Keratinocyte (primary cell): ENCODE measurements at regions not wholly inside any gene's neighbourhood (a gene's known extent, or its start where the extent isn't known, plus 50 kb on each side); places are given as distances from the start of the nearest gene placed in this dataset.

Experiments
- DNase-seq: peaks from one replicate; pipeline ENCODE4 v3.0.0-alpha.2; 2011; ENCODE audit warnings: low read depth, missing footprints, low spot score
- FAIRE-seq: peaks from 2 replicates; lab custom pipeline; 2011; peaks lifted over from hg19 to GRCh38; lab: Jason Lieb, UNC
- H2AFZ ChIP-seq: 2 replicates; pipeline ENCODE4 v1.6.0; 2012; ENCODE audit warnings: low read length, control low read depth, inconsistent platforms; ENCODE audit not compliant: control insufficient read depth
- H3K27ac ChIP-seq: 2 replicates; pipeline ENCODE4 v1.5.1; 2011; ENCODE audit warnings: low read length; ENCODE audit not compliant: control insufficient read depth, insufficient read depth
- H3K27me3 ChIP-seq: 3 replicates; pipeline ENCODE4 v1.6.0; 2011; ENCODE audit warnings: low read length; ENCODE audit not compliant: control insufficient read depth, insufficient read depth; ENCODE audit errors: extremely low read depth
- H3K36me3 ChIP-seq, 2 experiments: 2 replicates in 1 of 2; 3 replicates in 1 of 2; pipeline ENCODE4 v1.5.1; 2011; ENCODE audit warnings: low read length in 2 of 2, mild to moderate bottlenecking in 1 of 2; ENCODE audit not compliant: control insufficient read depth in 2 of 2, insufficient read depth in 2 of 2; ENCODE audit errors: extremely low read depth in 1 of 2
- H3K4me1 ChIP-seq: 3 replicates; pipeline ENCODE4 v1.5.1; 2011; ENCODE audit warnings: low read length; ENCODE audit not compliant: control insufficient read depth, insufficient read depth; ENCODE audit errors: extremely low read depth
- H3K4me2 ChIP-seq: 3 replicates; pipeline ENCODE4 v1.6.0; 2011; ENCODE audit warnings: low read depth, low read length; ENCODE audit not compliant: control insufficient read depth, insufficient read depth; ENCODE audit errors: extremely low read depth
- H3K4me3 ChIP-seq, 3 experiments: fragments of 200-600 bp in 1 of 3; sonication (generic) in 1 of 3; 2 replicates in 2 of 3; 3 replicates in 1 of 3; pipeline ENCODE4 v1.5.1; 2011 to 2016; ENCODE audit warnings: low read length in 3 of 3, mild to moderate bottlenecking in 3 of 3, control low read depth in 2 of 3, inconsistent platforms in 1 of 3, low read depth in 1 of 3, mixed read lengths in 1 of 3, mixed run types in 1 of 3, moderate library complexity in 1 of 3; ENCODE audit not compliant: control insufficient read depth in 2 of 3, insufficient read depth in 2 of 3; ENCODE audit errors: extremely low read depth in 1 of 3
- H3K79me2 ChIP-seq: 2 replicates; pipeline ENCODE4 v1.6.0; 2012; ENCODE audit warnings: low read length; ENCODE audit not compliant: control insufficient read depth, insufficient read depth
- H3K9ac ChIP-seq: 3 replicates; pipeline ENCODE4 v1.6.0; 2011; ENCODE audit warnings: low read length; ENCODE audit not compliant: control insufficient read depth, insufficient read depth; ENCODE audit errors: extremely low read depth
- H3K9me1 ChIP-seq: 3 replicates; pipeline ENCODE4 v1.6.0; 2011; ENCODE audit warnings: low read length; ENCODE audit not compliant: control insufficient read depth, insufficient read depth; ENCODE audit errors: extremely low read depth
- H3K9me3 ChIP-seq: 2 replicates; pipeline ENCODE4 v1.5.1; 2012; ENCODE audit warnings: low read depth, low read length; ENCODE audit not compliant: control insufficient read depth
- H4K20me1 ChIP-seq: 3 replicates; pipeline ENCODE4 v1.6.0; 2011; ENCODE audit warnings: low read length; ENCODE audit not compliant: control insufficient read depth, insufficient read depth; ENCODE audit errors: extremely low read depth
- EZH2 ChIP-seq: IDR thresholded peaks from one replicate; pipeline ENCODE4 v1.6.1; 2012; ENCODE audit warnings: inconsistent platforms, mild to moderate bottlenecking, low read length, moderate library complexity
- dilution Hi-C: fragments of 300-500 bp; cut with MboI; formaldehyde crosslinking; loops from one replicate; pipeline ENCODE4 v1.7.0; 2020; ENCODE audit warnings: low sequenced_read_pairs; ENCODE audit not compliant: extremely low pct_ligation_motif_present
- TF ChIP-seq, protein P1 (sequence below), 3 experiments: IDR thresholded peaks in 1 of 3; conservative IDR thresholded peaks in 1 of 3; optimal IDR thresholded peaks in 1 of 3; 2 replicates in 2 of 3; 3 replicates in 1 of 3; pipeline versions ENCODE3 to v1.5.1; 2011; ENCODE audit warnings: low read length in 3 of 3, mild to moderate bottlenecking in 3 of 3, moderate library complexity in 2 of 3, control low read depth in 1 of 3, inconsistent platforms in 1 of 3; ENCODE audit not compliant: insufficient read depth in 2 of 3; ENCODE audit errors: extremely low read depth in 1 of 3

DNA sequence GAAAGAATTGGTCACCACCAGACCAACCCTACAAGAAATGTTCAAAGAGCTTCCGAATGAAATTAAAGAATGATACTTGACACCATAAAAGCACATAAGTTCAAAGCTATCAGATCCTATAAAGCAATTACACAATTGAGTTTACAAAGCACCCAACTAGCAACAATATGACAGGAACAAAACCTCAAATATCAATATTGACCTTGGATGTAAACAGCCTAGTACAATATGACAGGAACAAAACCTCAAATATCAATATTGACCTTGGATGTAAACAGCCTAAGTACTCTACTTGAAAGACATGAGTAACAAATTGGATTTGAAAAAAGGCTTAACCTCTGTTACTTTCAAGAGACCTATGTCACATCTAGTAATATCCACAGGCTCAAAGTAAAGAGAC lies 1201.4 kb downstream of the XPNPEP1 start:
- no peak overlapping the region for H3K4me2 ChIP-seq
- H3K4me3 ChIP-seq: no peak overlapping the region
- H3K9me1 ChIP-seq: no peaks in the 10 kb centered on the region
- no peaks in the 10 kb centered on the region for H4K20me1 ChIP-seq
- FAIRE-seq (no peak), DNase-seq (no peak)
- no peak overlapping the region for H3K27ac ChIP-seq
- no peaks in the 10 kb centered on the region for H3K36me3 ChIP-seq
- no peaks in the 10 kb centered on the region for H3K4me1 ChIP-seq
- H3K9ac ChIP-seq: no peak overlapping the region
- H3K27me3 ChIP-seq: no peaks in the 10 kb centered on the region
- dilution Hi-C loops: no loop called here
- H2AFZ ChIP-seq: no peak overlapping the region
- H3K9me3 ChIP-seq: peaks cover 2% of the 10 kb centered on the region
- H3K79me2 ChIP-seq: no peaks in the 10 kb centered on the region
- TF ChIP-seq EZH2: no peak
- TF ChIP-seq, protein P1, sequence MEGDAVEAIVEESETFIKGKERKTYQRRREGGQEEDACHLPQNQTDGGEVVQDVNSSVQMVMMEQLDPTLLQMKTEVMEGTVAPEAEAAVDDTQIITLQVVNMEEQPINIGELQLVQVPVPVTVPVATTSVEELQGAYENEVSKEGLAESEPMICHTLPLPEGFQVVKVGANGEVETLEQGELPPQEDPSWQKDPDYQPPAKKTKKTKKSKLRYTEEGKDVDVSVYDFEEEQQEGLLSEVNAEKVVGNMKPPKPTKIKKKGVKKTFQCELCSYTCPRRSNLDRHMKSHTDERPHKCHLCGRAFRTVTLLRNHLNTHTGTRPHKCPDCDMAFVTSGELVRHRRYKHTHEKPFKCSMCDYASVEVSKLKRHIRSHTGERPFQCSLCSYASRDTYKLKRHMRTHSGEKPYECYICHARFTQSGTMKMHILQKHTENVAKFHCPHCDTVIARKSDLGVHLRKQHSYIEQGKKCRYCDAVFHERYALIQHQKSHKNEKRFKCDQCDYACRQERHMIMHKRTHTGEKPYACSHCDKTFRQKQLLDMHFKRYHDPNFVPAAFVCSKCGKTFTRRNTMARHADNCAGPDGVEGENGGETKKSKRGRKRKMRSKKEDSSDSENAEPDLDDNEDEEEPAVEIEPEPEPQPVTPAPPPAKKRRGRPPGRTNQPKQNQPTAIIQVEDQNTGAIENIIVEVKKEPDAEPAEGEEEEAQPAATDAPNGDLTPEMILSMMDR (optimal IDR thresholded peaks at IDR 0.05 in 1 of 3, IDR thresholded peaks at IDR 0.05 in 1 of 3, conservative IDR thresholded peaks at IDR 0.05 in 1 of 3; ENCODE audit: extremely low read depth in 1 of 3, insufficient read depth in 2 of 3, low read length in 3 of 3): no peak

DNA sequence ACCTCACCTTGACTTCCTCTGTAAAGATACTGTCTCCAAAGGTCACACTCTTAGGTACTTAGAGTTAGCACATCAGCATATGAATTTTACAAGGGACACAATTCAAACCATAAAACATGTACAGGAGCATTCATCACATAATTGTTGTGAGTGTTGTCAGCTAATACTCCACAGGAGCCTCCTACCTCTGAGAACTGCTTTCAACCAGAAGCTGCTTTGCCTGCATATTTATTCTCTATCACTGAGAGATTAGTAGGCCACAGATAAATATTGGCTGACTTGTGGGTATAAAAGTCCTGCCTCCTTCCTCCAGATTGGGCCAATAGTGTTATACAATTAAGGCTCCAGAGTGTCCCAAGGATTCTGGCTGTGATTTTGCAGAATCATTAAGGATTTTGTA lies 1207.0 kb downstream of the XPNPEP1 start:
- Histone ChIP-seq H3K27me3 (no peaks in the 10 kb centered on the region), H3K27ac (no peak overlapping the region), H3K4me3 (no peak overlapping the region), H3K4me2 (no peak overlapping the region), H3K9me1 (no peaks in the 10 kb centered on the region), H3K9ac (no peak overlapping the region), H3K79me2 (no peaks in the 10 kb centered on the region), H3K9me3 (peaks cover 2% of the 10 kb centered on the region), H4K20me1 (no peaks in the 10 kb centered on the region), H2AFZ (no peak overlapping the region), H3K4me1 (no peaks in the 10 kb centered on the region), H3K36me3 (no peaks in the 10 kb centered on the region)
- dilution Hi-C loops: no loop called here
- FAIRE-seq (no peak), DNase-seq (no peak)
- TF ChIP-seq, protein P1 (optimal IDR thresholded peaks at IDR 0.05 in 1 of 3, IDR thresholded peaks at IDR 0.05 in 1 of 3, conservative IDR thresholded peaks at IDR 0.05 in 1 of 3; ENCODE audit: extremely low read depth in 1 of 3, insufficient read depth in 2 of 3, low read length in 3 of 3): no peak
- no peak for TF ChIP-seq EZH2
